GM12865 (cell line): ENCODE measurements at regions not wholly inside any gene's neighbourhood (a gene's known extent, or its start where the extent isn't known, plus 50 kb on each side); places are given as distances from the start of the nearest gene placed in this dataset.

Source experiments
- DNase-seq: peaks from one replicate; pipeline ENCODE4 v3.0.0; 2010; ENCODE audit warnings: low read depth
- H3K4me3 ChIP-seq: 2 replicates; pipeline ENCODE4 v1.5.1; 2011; ENCODE audit warnings: mild to moderate bottlenecking, low read depth, low read length, control low read depth
- CTCF ChIP-seq: IDR thresholded peaks from 2 replicates; pipeline ENCODE4 v1.5.1; 2011; ENCODE audit warnings: low read length, control low read depth, low read depth, inconsistent platforms; ENCODE audit not compliant: insufficient read depth; ENCODE audit errors: missing control alignments

GRCh38 chr2:15725782-15726112 lies 134.1 kb downstream of the DDX1 start:
- no peak overlapping the region for H3K4me3 ChIP-seq
- no peak for TF ChIP-seq CTCF
- no peak for DNase-seq

- no peak for TF ChIP-seq CTCF
- DNase-seq = no peak
- H3K4me3 ChIP-seq = no peak overlapping the region
These were observed 134.8 kb downstream of the DDX1 start for GRCh38 chr2:15726321-15727057.

GRCh38 chr2:15727396-15728244 lies 136.0 kb downstream of the DDX1 start:
- no peak for DNase-seq
- no peak for TF ChIP-seq CTCF
- no peak overlapping the region for H3K4me3 ChIP-seq

- no peak for TF ChIP-seq CTCF
- no peak for DNase-seq
These were observed 136.7 kb downstream of the DDX1 start for GRCh38 chr2:15728245-15728938.

GRCh38 chr2:15729001-15729400 lies 137.3 kb downstream of the DDX1 start:
- no peak for TF ChIP-seq CTCF
- no peak overlapping the region for H3K4me3 ChIP-seq
- DNase-seq = no peak

More at GRCh38 chr2:15728245-15728938, 136.7 kb downstream of the DDX1 start:
- H3K4me3 ChIP-seq = no peak overlapping the region

GRCh38 chr2:15729709-15730544 lies 138.3 kb downstream of the DDX1 start:
- no peak for TF ChIP-seq CTCF
- DNase-seq = no peak
- no peak overlapping the region for H3K4me3 ChIP-seq
